ENCODE measurements at regions not wholly inside any gene's neighbourhood (a gene's known extent, or its start where the extent isn't known, plus 50 kb on each side); places are given as distances from the start of the nearest gene placed in this dataset.

GRCh38 chr7:85452674-85453073 lies 265.8 kb upstream of the SEMA3D start:
- Histone ChIP-seq H3K4me2 (ENCODE audit: control insufficient read depth, extremely low read depth, insufficient read depth, low read depth, low read length) (no peak overlapping the region), H3K9me3 (ENCODE audit: control insufficient read depth, low read depth, low read length) (no peaks in the 10 kb centered on the region), H3K79me2 (ENCODE audit: control insufficient read depth, insufficient read depth, low read length) (no peaks in the 10 kb centered on the region), H3K9ac (ENCODE audit: control insufficient read depth, extremely low read depth, insufficient read depth, low read length) (no peak overlapping the region), H4K20me1 (ENCODE audit: control insufficient read depth, extremely low read depth, insufficient read depth, low read length) (no peaks in the 10 kb centered on the region), H3K27me3 (ENCODE audit: control insufficient read depth, extremely low read depth, insufficient read depth, low read length) (no peaks in the 10 kb centered on the region), H2AFZ (ENCODE audit: control insufficient read depth, low read length) (no peak overlapping the region), H3K4me3 (ENCODE audit: control insufficient read depth in 2 of 3, extremely low read depth in 1 of 3, insufficient read depth in 2 of 3, low read depth in 1 of 3, low read length in 3 of 3) (no peak overlapping the region), H3K4me1 (ENCODE audit: control insufficient read depth, extremely low read depth, insufficient read depth, low read length) (no peaks in the 10 kb centered on the region), H3K27ac (ENCODE audit: control insufficient read depth, insufficient read depth, low read length) (no peak overlapping the region), H3K9me1 (ENCODE audit: control insufficient read depth, extremely low read depth, insufficient read depth, low read length) (no peaks in the 10 kb centered on the region), H3K36me3 (ENCODE audit: control insufficient read depth in 2 of 2, extremely low read depth in 1 of 2, insufficient read depth in 2 of 2, low read length in 2 of 2) (no peaks in the 10 kb centered on the region)
- TF ChIP-seq EZH2 (IDR thresholded peaks at IDR 0.05; ENCODE audit: low read length) (no peak), CTCF (optimal IDR thresholded peaks at IDR 0.05 in 1 of 3, IDR thresholded peaks at IDR 0.05 in 1 of 3, conservative IDR thresholded peaks at IDR 0.05 in 1 of 3; ENCODE audit: extremely low read depth in 1 of 3, insufficient read depth in 2 of 3, low read length in 3 of 3) (no peak)
- dilution Hi-C loops (cut with MboI; ENCODE audit: extremely low pct_ligation_motif_present, low sequenced_read_pairs), result no loop called here
- FAIRE-seq (no peak), DNase-seq (ENCODE audit: low read depth, low spot score) (no peak)

DNA sequence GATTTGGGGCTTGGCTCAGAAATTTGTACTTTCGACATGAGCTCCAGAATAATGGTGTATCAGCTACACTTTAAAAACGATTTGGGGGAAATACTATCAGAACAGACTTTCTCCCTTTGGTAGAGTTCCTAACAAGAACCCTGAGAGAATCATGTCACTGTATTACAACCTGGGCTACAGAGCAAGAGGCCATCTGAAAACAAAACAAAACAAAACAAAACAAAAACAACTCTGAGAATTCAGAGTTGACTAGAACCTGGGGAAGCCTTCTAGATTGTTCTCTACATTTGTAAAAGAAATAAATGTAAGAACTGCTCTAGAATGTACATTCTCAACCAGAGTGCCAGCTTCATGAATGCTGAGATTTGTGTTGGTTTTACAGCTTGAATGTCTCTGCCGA lies 262.6 kb upstream of the SEMA3D start:
- TF ChIP-seq EZH2 (IDR thresholded peaks at IDR 0.05; ENCODE audit: low read length) (no peak), CTCF (optimal IDR thresholded peaks at IDR 0.05 in 1 of 3, IDR thresholded peaks at IDR 0.05 in 1 of 3, conservative IDR thresholded peaks at IDR 0.05 in 1 of 3; ENCODE audit: extremely low read depth in 1 of 3, insufficient read depth in 2 of 3, low read length in 3 of 3) (no peak)
- Histone ChIP-seq H2AFZ (ENCODE audit: control insufficient read depth, low read length) (no peak overlapping the region), H3K4me3 (ENCODE audit: control insufficient read depth in 2 of 3, extremely low read depth in 1 of 3, insufficient read depth in 2 of 3, low read depth in 1 of 3, low read length in 3 of 3) (no peak overlapping the region), H3K27me3 (ENCODE audit: control insufficient read depth, extremely low read depth, insufficient read depth, low read length) (no peaks in the 10 kb centered on the region), H4K20me1 (ENCODE audit: control insufficient read depth, extremely low read depth, insufficient read depth, low read length) (no peaks in the 10 kb centered on the region), H3K4me1 (ENCODE audit: control insufficient read depth, extremely low read depth, insufficient read depth, low read length) (no peaks in the 10 kb centered on the region), H3K9me1 (ENCODE audit: control insufficient read depth, extremely low read depth, insufficient read depth, low read length) (no peaks in the 10 kb centered on the region), H3K36me3 (ENCODE audit: control insufficient read depth in 2 of 2, extremely low read depth in 1 of 2, insufficient read depth in 2 of 2, low read length in 2 of 2) (no peaks in the 10 kb centered on the region), H3K9ac (ENCODE audit: control insufficient read depth, extremely low read depth, insufficient read depth, low read length) (no peak overlapping the region), H3K9me3 (ENCODE audit: control insufficient read depth, low read depth, low read length) (no peaks in the 10 kb centered on the region), H3K4me2 (ENCODE audit: control insufficient read depth, extremely low read depth, insufficient read depth, low read depth, low read length) (no peak overlapping the region), H3K79me2 (ENCODE audit: control insufficient read depth, insufficient read depth, low read length) (no peaks in the 10 kb centered on the region), H3K27ac (ENCODE audit: control insufficient read depth, insufficient read depth, low read length) (no peak overlapping the region)
- dilution Hi-C loops (cut with MboI; ENCODE audit: extremely low pct_ligation_motif_present, low sequenced_read_pairs), result no loop called here
- no peak for DNase-seq (ENCODE audit: low read depth, low spot score)
- FAIRE-seq, result no peak

All from keratinocyte (primary cell).